DOHH2 (cell line): ENCODE measurements at regions not wholly inside any gene's neighbourhood (a gene's known extent, or its start where the extent isn't known, plus 50 kb on each side); places are given as distances from the start of the nearest gene placed in this dataset.

ENCODE experiments used
- H3F3A ChIP-seq: fragments of 200-600 bp; sonication (generic), shearing (Covaris generic); 2 replicates; pipeline ENCODE4 v1.6.0; 2016; ENCODE audit warnings: antibody characterized with exemption, mild to moderate bottlenecking; ENCODE audit not compliant: control insufficient read depth, insufficient read depth
- H3K27ac ChIP-seq: fragments of 200-600 bp; sonication (generic); 2 replicates; pipeline ENCODE4 v1.5.1; 2014; ENCODE audit warnings: low read depth, mild to moderate bottlenecking, low read length, moderate library complexity
- H3K27me3 ChIP-seq: fragments of 200-600 bp; sonication (generic); 2 replicates; pipeline ENCODE4 v1.6.1; 2014; ENCODE audit warnings: mild to moderate bottlenecking, low read length, mixed read lengths; ENCODE audit not compliant: control insufficient read depth
- H3K36me3 ChIP-seq: fragments of 200-600 bp; sonication (generic); 2 replicates; pipeline ENCODE4 v1.6.1; 2014; ENCODE audit warnings: mild to moderate bottlenecking, low read length, moderate library complexity, mixed read lengths; ENCODE audit not compliant: control insufficient read depth
- H3K4me1 ChIP-seq: fragments of 200-600 bp; sonication (generic); 2 replicates; pipeline ENCODE4 v1.6.1; 2014; ENCODE audit warnings: mild to moderate bottlenecking, low read length, mixed read lengths; ENCODE audit not compliant: control insufficient read depth
- H3K4me2 ChIP-seq: fragments of 200-600 bp; sonication (generic); 2 replicates; pipeline ENCODE4 v1.6.0; 2014; ENCODE audit warnings: mild to moderate bottlenecking, low read length, moderate library complexity
- H3K4me3 ChIP-seq: fragments of 200-600 bp; sonication (generic); 2 replicates; pipeline ENCODE4 v1.5.1; 2014; ENCODE audit warnings: mild to moderate bottlenecking, low read length, mixed read lengths
- H3K79me2 ChIP-seq: fragments of 200-600 bp; sonication (generic); 2 replicates; pipeline ENCODE4 v1.6.1; 2014; ENCODE audit warnings: mild to moderate bottlenecking, low read length, mixed read lengths; ENCODE audit not compliant: control insufficient read depth
- H3K9me2 ChIP-seq: fragments of 200-600 bp; sonication (generic); replicated peaks from 2 replicates; pipeline ENCODE4 v1.6.1; 2014; ENCODE audit warnings: mild to moderate bottlenecking, low read length, mixed read lengths; ENCODE audit not compliant: control insufficient read depth
- H3K9me3 ChIP-seq: fragments of 200-600 bp; sonication (generic); 2 replicates; pipeline ENCODE4 v1.6.1; 2014; ENCODE audit warnings: antibody characterized with exemption, low read length, mixed read lengths; ENCODE audit not compliant: control insufficient read depth, insufficient read depth
- H4K20me1 ChIP-seq: fragments of 200-600 bp; sonication (generic); 2 replicates; pipeline ENCODE4 v1.6.0; 2014; ENCODE audit warnings: low read depth, mild to moderate bottlenecking, antibody characterized with exemption, low read length, moderate library complexity; ENCODE audit not compliant: control insufficient read depth, insufficient read depth
- CTCF ChIP-seq: fragments of 200-600 bp; sonication (generic); IDR thresholded peaks from one replicate; pipeline ENCODE4 v1.5.1; 2014; ENCODE audit warnings: antibody characterized with exemption, mild to moderate bottlenecking, low read depth, low read length; ENCODE audit not compliant: poor library complexity, severe bottlenecking
- EZH2phosphoT487 ChIP-seq: fragments of 200-600 bp; sonication (generic); IDR thresholded peaks from 2 replicates; pipeline ENCODE4 v1.6.1; 2017; ENCODE audit warnings: borderline replicate concordance, mild to moderate bottlenecking, antibody characterized with exemption, low read length, moderate library complexity, mixed read lengths

GRCh38 chr2:145265244-145265643, 745.3 kb upstream of the ZEB2 start:
- no peaks in the 10 kb centered on the region for H3K4me1 ChIP-seq
- no peak overlapping the region for H3K4me3 ChIP-seq
- no peaks in the 10 kb centered on the region for H3K27me3 ChIP-seq
- no peaks in the 10 kb centered on the region for H3F3A ChIP-seq
- no peak overlapping the region for H3K4me2 ChIP-seq
- H3K36me3 ChIP-seq, result no peaks in the 10 kb centered on the region
- TF ChIP-seq CTCF (no peak), EZH2phosphoT487 (no peak)
- peaks cover 4% of the 10 kb centered on the region; the same call in 1 of the 2 replicates for H3K9me3 ChIP-seq
- no peak overlapping the region for H3K27ac ChIP-seq
- no peaks in the 10 kb centered on the region for H4K20me1 ChIP-seq
- H3K79me2 ChIP-seq, result no peaks in the 10 kb centered on the region
- H3K9me2 ChIP-seq, result no peaks in the 10 kb centered on the region

- Histone ChIP-seq H3K4me1 (no peaks in the 10 kb centered on the region), H3K4me2 (no peak overlapping the region), H3F3A (no peaks in the 10 kb centered on the region), H4K20me1 (no peaks in the 10 kb centered on the region), H3K9me2 (no peaks in the 10 kb centered on the region), H3K27ac (no peak overlapping the region), H3K79me2 (no peaks in the 10 kb centered on the region), H3K27me3 (no peaks in the 10 kb centered on the region), H3K36me3 (no peaks in the 10 kb centered on the region), H3K4me3 (no peak overlapping the region), H3K9me3 (peaks cover 4% of the 10 kb centered on the region; the same call in 1 of the 2 replicates)
- TF ChIP-seq EZH2phosphoT487 (no peak), CTCF (no peak)
These were observed 740.8 kb upstream of the ZEB2 start for GRCh38 chr2:145260674-145261073.

GRCh38 chr2:145260081-145260480, 740.2 kb upstream of the ZEB2 start:
- no peak overlapping the region for H3K4me3 ChIP-seq
- H3K27ac ChIP-seq, result no peak overlapping the region
- no peaks in the 10 kb centered on the region for H3K79me2 ChIP-seq
- H3K4me2 ChIP-seq, result no peak overlapping the region
- no peaks in the 10 kb centered on the region for H3K36me3 ChIP-seq
- no peaks in the 10 kb centered on the region for H3K27me3 ChIP-seq
- no peaks in the 10 kb centered on the region for H3F3A ChIP-seq
- H3K9me3 ChIP-seq, result peaks cover 4% of the 10 kb centered on the region; the same call in 1 of the 2 replicates
- H3K4me1 ChIP-seq, result no peaks in the 10 kb centered on the region
- no peaks in the 10 kb centered on the region for H4K20me1 ChIP-seq
- no peak for TF ChIP-seq CTCF
- TF ChIP-seq EZH2phosphoT487, result no peak
- H3K9me2 ChIP-seq, result no peaks in the 10 kb centered on the region
